ENCODE measurements at regions not wholly inside any gene's neighbourhood (a gene's known extent, or its start where the extent isn't known, plus 50 kb on each side); places are given as distances from the start of the nearest gene placed in this dataset.

DNA sequence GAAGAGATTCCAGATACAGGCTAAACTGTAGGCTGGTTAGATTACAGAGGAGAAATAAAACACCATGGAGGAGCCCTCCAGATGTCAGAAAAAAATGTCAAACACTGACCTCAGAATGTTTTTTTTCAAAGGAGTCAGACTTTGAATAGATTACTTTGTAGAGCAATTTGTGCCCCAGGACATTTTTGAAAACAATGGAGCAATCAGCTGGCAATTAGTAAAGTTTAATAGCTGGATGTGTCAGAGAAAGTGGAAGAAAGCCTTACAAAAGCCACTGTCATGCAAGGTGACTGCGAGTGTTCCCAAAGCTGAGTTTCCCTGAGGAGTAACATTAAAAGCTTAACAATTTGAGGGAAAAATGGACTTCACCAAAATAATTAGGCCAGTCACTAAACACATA lies 417.8 kb upstream of the CTNND2 start:
- WGBS, 2 donors: 45 to 55% methylated on average over 1 of the region's 1 CpG
- TF ChIP-seq POLR2AphosphoS5 (IDR thresholded peaks at IDR 0.05): no peak
- no peak for TF ChIP-seq EP300 (IDR thresholded peaks at IDR 0.05)
- TF ChIP-seq, protein P1, sequence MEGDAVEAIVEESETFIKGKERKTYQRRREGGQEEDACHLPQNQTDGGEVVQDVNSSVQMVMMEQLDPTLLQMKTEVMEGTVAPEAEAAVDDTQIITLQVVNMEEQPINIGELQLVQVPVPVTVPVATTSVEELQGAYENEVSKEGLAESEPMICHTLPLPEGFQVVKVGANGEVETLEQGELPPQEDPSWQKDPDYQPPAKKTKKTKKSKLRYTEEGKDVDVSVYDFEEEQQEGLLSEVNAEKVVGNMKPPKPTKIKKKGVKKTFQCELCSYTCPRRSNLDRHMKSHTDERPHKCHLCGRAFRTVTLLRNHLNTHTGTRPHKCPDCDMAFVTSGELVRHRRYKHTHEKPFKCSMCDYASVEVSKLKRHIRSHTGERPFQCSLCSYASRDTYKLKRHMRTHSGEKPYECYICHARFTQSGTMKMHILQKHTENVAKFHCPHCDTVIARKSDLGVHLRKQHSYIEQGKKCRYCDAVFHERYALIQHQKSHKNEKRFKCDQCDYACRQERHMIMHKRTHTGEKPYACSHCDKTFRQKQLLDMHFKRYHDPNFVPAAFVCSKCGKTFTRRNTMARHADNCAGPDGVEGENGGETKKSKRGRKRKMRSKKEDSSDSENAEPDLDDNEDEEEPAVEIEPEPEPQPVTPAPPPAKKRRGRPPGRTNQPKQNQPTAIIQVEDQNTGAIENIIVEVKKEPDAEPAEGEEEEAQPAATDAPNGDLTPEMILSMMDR (IDR thresholded peaks at IDR 0.05): no peak
- no peak for TF ChIP-seq POLR2A (IDR thresholded peaks at IDR 0.05)
- Histone ChIP-seq H3K9me3 (peaks cover 0 to 3% (median 0%) of the 10 kb centered on the region in 4 donors), H3K4me3 (no peak overlapping the region), H3K27me3 (no peaks in the 10 kb centered on the region), H3K36me3 (no peaks in the 10 kb centered on the region), H3K27ac (no peak overlapping the region), H3K4me1 (no peaks in the 10 kb centered on the region)
- DNase-seq: no peak
- intact Hi-C loops (cut with DNase I): no loop called here

DNA sequence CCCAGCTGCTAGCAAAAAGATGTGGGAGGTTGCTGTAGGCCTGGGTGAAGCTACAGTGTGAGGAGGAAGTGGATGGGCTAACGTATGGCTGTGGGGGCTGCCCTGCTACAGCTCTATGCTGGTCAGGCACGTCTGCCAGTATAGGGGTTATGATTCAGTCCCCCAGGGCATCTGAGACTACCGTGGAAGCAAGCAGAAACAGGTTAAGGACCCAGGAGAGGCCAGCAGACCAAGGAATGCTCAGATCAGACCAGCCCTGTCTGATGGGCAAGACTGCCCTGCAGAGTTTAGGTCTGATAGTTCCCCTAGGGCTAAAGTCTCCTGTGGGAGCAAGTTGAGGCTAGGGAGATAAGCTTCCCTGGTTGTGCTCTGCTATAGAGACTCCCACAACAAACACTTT lies 416.1 kb upstream of the CTNND2 start:
- WGBS, 2 donors: 60 to 71% methylated on average over 3 of the region's 3 CpGs
- Histone ChIP-seq H3K27ac (no peak overlapping the region), H3K4me1 (no peaks in the 10 kb centered on the region), H3K9me3 (no peaks in the 10 kb centered on the region), H3K27me3 (no peaks in the 10 kb centered on the region), H3K36me3 (no peaks in the 10 kb centered on the region), H3K4me3 (no peak overlapping the region)
- intact Hi-C loops (cut with DNase I): no loop called here
- no peak for DNase-seq
- TF ChIP-seq, protein P1 (IDR thresholded peaks at IDR 0.05): no peak
- TF ChIP-seq EP300 (IDR thresholded peaks at IDR 0.05) (no peak), POLR2AphosphoS5 (IDR thresholded peaks at IDR 0.05) (no peak), POLR2A (IDR thresholded peaks at IDR 0.05) (no peak)

DNA sequence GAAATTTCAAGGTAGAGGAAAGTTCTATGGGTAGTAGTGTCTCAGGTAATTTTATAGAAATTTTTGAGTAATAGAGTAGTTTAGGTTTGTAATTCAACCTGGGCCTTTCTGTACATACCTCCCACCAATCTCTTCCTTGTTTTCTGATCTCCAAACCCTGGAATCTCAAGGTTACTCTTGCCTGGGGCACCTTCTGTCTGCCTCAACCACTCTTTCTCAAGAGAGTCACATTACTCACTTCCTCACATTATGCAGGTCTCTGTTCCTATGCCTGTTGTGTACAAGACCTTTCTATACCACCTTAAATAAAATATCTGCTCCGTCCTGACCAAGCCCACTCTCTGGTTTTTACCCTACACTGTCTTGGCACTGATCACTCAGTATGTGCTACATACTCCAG lies 412.6 kb upstream of the CTNND2 start:
- intact Hi-C loops (cut with DNase I): no loop called here
- Histone ChIP-seq H3K4me1 (no peaks in the 10 kb centered on the region), H3K9me3 (no peaks in the 10 kb centered on the region), H3K36me3 (no peaks in the 10 kb centered on the region), H3K27ac (no peak overlapping the region), H3K4me3 (no peak overlapping the region), H3K27me3 (no peaks in the 10 kb centered on the region)
- no peak for DNase-seq
- 36 to 59% methylated on average over 1 of the region's 1 CpG for WGBS, 2 donors
- TF ChIP-seq POLR2A (IDR thresholded peaks at IDR 0.05): no peak
- TF ChIP-seq POLR2AphosphoS5 (IDR thresholded peaks at IDR 0.05): no peak
- TF ChIP-seq, protein P1 (IDR thresholded peaks at IDR 0.05): no peak
- TF ChIP-seq EP300 (IDR thresholded peaks at IDR 0.05): no peak

DNA sequence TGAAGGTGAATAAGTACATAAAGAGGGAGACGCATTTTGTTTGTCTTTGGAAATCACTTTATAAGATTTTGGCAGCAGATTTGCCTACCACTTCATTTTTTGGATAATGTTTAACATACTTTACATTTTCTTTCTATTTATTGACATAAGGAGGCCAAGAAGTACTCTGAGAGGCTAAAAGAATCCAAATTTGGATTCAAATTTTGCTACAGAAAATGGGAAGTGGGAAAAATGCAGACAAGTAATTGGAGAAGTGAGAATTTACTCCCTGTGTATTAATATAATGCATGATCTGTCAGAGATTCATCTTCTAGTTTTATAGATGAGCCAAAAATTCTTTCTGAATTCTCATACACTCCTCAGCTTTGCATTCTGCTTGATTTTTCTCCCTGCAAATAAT lies 411.2 kb upstream of the CTNND2 start:
- 5 to 54% methylated on average over 1 of the region's 1 CpG for WGBS, 2 donors
- no peak overlapping the region for H3K27ac ChIP-seq
- H3K9me3 ChIP-seq: no peaks in the 10 kb centered on the region
- no peaks in the 10 kb centered on the region for H3K27me3 ChIP-seq
- no peaks in the 10 kb centered on the region for H3K4me1 ChIP-seq
- DNase-seq: no peak
- intact Hi-C loops (cut with DNase I): no loop called here
- H3K36me3 ChIP-seq: no peaks in the 10 kb centered on the region
- H3K4me3 ChIP-seq: no peak overlapping the region
- TF ChIP-seq EP300 (IDR thresholded peaks at IDR 0.05) (no peak), POLR2A (IDR thresholded peaks at IDR 0.05) (no peak), POLR2AphosphoS5 (IDR thresholded peaks at IDR 0.05) (no peak)
- TF ChIP-seq, protein P1 (IDR thresholded peaks at IDR 0.05): no peak

DNA sequence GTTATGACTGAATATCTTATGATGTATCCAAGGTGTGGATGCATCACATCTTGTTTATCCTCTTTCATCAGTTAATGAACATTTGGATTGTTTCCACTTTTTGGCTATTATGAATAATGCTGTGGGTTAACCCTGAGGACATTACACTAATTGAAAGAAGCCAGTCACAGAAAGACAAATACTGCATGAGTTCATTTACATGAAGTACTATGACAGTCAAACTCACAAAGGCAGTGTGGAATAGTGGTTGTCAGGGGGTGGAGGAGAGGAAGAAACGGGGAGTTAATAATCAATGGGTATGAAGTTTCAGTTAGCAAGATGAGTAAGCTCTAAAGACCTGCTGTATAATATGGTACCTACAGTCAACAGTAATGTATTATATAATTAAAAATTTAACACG lies 409.4 kb upstream of the CTNND2 start:
- no peaks in the 10 kb centered on the region for H3K36me3 ChIP-seq
- no peak for TF ChIP-seq POLR2A (IDR thresholded peaks at IDR 0.05)
- TF ChIP-seq, protein P1 (IDR thresholded peaks at IDR 0.05): no peak
- TF ChIP-seq POLR2AphosphoS5 (IDR thresholded peaks at IDR 0.05): no peak
- no peak for TF ChIP-seq EP300 (IDR thresholded peaks at IDR 0.05)
- WGBS, 2 donors: 76 to 83% methylated on average over 2 of the region's 2 CpGs
- H3K9me3 ChIP-seq: no peaks in the 10 kb centered on the region
- H3K27ac ChIP-seq: no peak overlapping the region
- DNase-seq: no peak
- no peaks in the 10 kb centered on the region for H3K4me1 ChIP-seq
- no peaks in the 10 kb centered on the region for H3K27me3 ChIP-seq
- intact Hi-C loops (cut with DNase I): no loop called here
- H3K4me3 ChIP-seq: no peak overlapping the region

Measured in sigmoid colon (tissue), 6 donors.